ENCODE measurements at regions not wholly inside any gene's neighbourhood (a gene's known extent, or its start where the extent isn't known, plus 50 kb on each side); places are given as distances from the start of the nearest gene placed in this dataset.

DNA sequence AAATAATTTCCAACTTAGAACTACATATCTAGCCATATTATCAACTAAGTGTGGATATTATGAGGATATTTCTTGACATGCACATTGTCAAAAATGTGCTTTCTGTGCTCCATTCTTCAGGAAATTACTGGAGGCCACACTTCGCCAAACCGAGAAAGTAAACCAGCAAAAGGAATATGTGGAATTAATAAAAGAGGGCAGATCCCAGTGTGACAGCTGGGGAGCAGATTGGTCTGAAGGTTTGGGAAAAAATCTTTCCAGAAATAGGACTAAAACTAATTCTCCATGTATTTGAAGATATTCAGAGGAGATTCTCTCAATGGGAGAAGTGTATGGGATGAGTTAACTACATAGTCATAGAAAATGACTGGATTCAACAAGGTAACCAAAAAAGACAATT lies 546.9 kb upstream of the API5 start:
- no peak for DNase-seq (ENCODE audit: low spot score)
- Mint-ChIP-seq H3K27me3 (ENCODE audit: unreplicated experiment) (no peaks in the 10 kb centered on the region), H3K9me3 (ENCODE audit: unreplicated experiment) (no peaks in the 10 kb centered on the region), H3K27ac (ENCODE audit: unreplicated experiment) (no peak overlapping the region), H3K36me3 (ENCODE audit: low read depth, unreplicated experiment) (no peaks in the 10 kb centered on the region), H3K4me1 (ENCODE audit: unreplicated experiment) (peaks cover 4% of the 10 kb centered on the region), H3K4me3 (ENCODE audit: unreplicated experiment) (no peak overlapping the region)
- no peak for TF ChIP-seq CTCF (IDR thresholded peaks at IDR 0.05; ENCODE audit: unreplicated experiment)

GRCh38 chr11:42768576-42768975 lies 543.2 kb upstream of the API5 start:
- H3K36me3 Mint-ChIP-seq (ENCODE audit: low read depth, unreplicated experiment), result no peaks in the 10 kb centered on the region
- no peak for DNase-seq (ENCODE audit: low spot score)
- TF ChIP-seq CTCF (IDR thresholded peaks at IDR 0.05; ENCODE audit: unreplicated experiment), result no peak
- no peaks in the 10 kb centered on the region for H3K27me3 Mint-ChIP-seq (ENCODE audit: unreplicated experiment)
- H3K9me3 Mint-ChIP-seq (ENCODE audit: unreplicated experiment), result peaks cover 4% of the 10 kb centered on the region
- H3K4me1 Mint-ChIP-seq (ENCODE audit: unreplicated experiment), result peaks cover 4% of the 10 kb centered on the region
- no peak overlapping the region for H3K27ac Mint-ChIP-seq (ENCODE audit: unreplicated experiment)
- no peak overlapping the region for H3K4me3 Mint-ChIP-seq (ENCODE audit: unreplicated experiment)

DNA sequence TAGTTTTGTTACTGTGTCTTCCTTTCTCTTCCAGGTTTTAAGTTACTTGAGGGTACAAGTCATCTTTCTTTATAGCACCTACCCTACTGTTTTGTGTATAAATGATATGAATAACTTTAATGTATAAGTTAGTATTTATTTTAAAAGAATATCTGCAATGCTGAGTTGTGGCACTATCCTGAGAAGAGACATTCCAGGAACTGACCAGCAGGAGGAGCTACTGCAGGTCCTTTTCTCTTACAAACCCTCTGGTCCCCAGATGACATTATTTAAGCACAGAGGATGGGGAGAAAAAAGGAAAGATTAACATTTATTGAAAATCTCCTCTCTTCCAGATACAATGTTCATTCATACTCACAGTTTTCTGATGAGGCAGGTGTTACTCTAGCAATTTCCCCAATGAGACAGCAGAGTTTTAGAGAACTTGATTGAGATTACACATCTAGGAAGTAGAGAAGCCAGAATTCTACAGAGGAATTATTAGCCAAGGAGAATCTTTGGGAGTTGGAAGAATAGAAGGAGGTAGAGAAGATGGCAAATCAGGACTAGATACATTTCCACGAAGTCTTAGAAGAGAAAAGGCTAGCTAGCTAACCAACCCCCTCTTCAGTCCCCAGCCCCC lies 541.2 kb upstream of the API5 start:
- TF ChIP-seq CTCF (IDR thresholded peaks at IDR 0.05; ENCODE audit: unreplicated experiment), result peak; percentile 51
- H3K27ac Mint-ChIP-seq (ENCODE audit: unreplicated experiment), result no peak overlapping the region
- H3K4me1 Mint-ChIP-seq (ENCODE audit: unreplicated experiment), result peaks cover 4% of the 10 kb centered on the region
- peak; percentile 19 for DNase-seq (ENCODE audit: low spot score)
- H3K27me3 Mint-ChIP-seq (ENCODE audit: unreplicated experiment), result no peaks in the 10 kb centered on the region
- H3K4me3 Mint-ChIP-seq (ENCODE audit: unreplicated experiment), result no peak overlapping the region
- H3K36me3 Mint-ChIP-seq (ENCODE audit: low read depth, unreplicated experiment), result no peaks in the 10 kb centered on the region
- H3K9me3 Mint-ChIP-seq (ENCODE audit: unreplicated experiment), result peaks cover 4% of the 10 kb centered on the region

DNA sequence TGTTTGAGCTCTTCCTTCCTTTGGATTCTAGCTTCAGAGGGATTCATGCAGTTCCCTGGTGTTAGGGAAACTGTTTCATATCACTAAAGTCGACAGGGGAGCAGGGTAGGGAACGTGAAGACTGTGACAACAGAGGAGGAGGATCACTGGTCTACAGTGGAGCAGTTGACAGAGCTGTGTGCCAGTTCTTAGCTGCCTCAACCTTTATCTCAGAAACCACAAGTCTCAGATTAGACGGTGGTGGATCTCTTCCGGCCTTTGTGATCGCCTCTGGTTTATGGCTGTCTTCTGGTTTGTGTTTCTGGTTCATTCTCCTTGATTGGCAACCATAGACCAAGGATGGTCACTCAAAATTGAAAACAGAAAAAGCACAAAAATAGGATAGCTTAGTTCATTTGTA lies 538.9 kb upstream of the API5 start:
- no peak overlapping the region for H3K27ac Mint-ChIP-seq (ENCODE audit: unreplicated experiment)
- no peaks in the 10 kb centered on the region for H3K27me3 Mint-ChIP-seq (ENCODE audit: unreplicated experiment)
- DNase-seq (ENCODE audit: low spot score), result no peak
- H3K4me3 Mint-ChIP-seq (ENCODE audit: unreplicated experiment), result peak overlapping the region; percentile 32
- TF ChIP-seq CTCF (IDR thresholded peaks at IDR 0.05; ENCODE audit: unreplicated experiment), result no peak
- peaks cover 4% of the 10 kb centered on the region for H3K9me3 Mint-ChIP-seq (ENCODE audit: unreplicated experiment)
- no peaks in the 10 kb centered on the region for H3K4me1 Mint-ChIP-seq (ENCODE audit: unreplicated experiment)
- no peaks in the 10 kb centered on the region for H3K36me3 Mint-ChIP-seq (ENCODE audit: low read depth, unreplicated experiment)

DNA sequence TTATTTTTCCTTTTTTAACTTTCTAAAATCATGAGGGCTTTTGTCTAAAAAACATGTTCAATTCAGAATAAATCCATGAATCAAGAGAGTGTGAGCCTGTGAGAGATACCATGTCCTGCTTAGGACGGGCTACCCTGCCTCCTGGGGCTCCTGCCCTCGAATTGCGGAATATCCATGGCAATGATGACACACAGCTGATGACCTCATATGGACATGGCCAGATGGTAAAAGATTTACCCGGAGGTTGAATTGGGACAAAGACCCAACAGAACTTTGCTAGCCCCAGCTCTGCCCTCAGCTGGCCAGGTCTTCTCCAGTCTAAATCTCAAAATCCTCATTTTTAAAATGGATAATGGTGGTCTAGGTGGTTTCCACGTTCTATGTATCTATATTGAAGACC lies 538.1 kb upstream of the API5 start:
- Mint-ChIP-seq H3K36me3 (ENCODE audit: low read depth, unreplicated experiment) (no peaks in the 10 kb centered on the region), H3K9me3 (ENCODE audit: unreplicated experiment) (peaks cover 4% of the 10 kb centered on the region), H3K4me1 (ENCODE audit: unreplicated experiment) (no peaks in the 10 kb centered on the region), H3K27me3 (ENCODE audit: unreplicated experiment) (no peaks in the 10 kb centered on the region), H3K27ac (ENCODE audit: unreplicated experiment) (no peak overlapping the region), H3K4me3 (ENCODE audit: unreplicated experiment) (no peak overlapping the region)
- DNase-seq (ENCODE audit: low spot score), result no peak
- no peak for TF ChIP-seq CTCF (IDR thresholded peaks at IDR 0.05; ENCODE audit: unreplicated experiment)
